OCI-LY7 (cell line): ENCODE measurements at regions not wholly inside any gene's neighbourhood (a gene's known extent, or its start where the extent isn't known, plus 50 kb on each side); places are given as distances from the start of the nearest gene placed in this dataset.

ENCODE experiments used
- BruUV-seq: library from RNA; stranded (reverse); fragments of 400-500 nt; replicated peaks from 2 replicates; lab custom pipeline; 2021; lab: Mats Ljungman, UMichigan
- CTCF ChIA-PET: fragments of 300-600 bp; sonication (Branson Sonifier 250); formaldehyde crosslinking; loops from one replicate; lab custom pipeline; 2022; ENCODE audit warnings: antibody characterized with exemption; ENCODE audit not compliant: unreplicated experiment; lab: Charles Lee
- POLR2A ChIA-PET: fragments of 300-600 bp; sonication (Branson Sonifier 250); formaldehyde crosslinking; loops from one replicate; lab custom pipeline; 2022; ENCODE audit warnings: antibody characterized with exemption; lab: Charles Lee
- DNase-seq: peaks from one replicate; pipeline ENCODE4 v3.0.0-alpha.2; 2015; ENCODE audit warnings: low spot score
- H2AFZ ChIP-seq: fragments of 200-600 bp; sonication (generic), shearing (Covaris generic); 2 replicates; pipeline ENCODE4 v1.6.1; 2014; ENCODE audit warnings: mild to moderate bottlenecking, antibody characterized with exemption, low read length, moderate library complexity
- H3K27ac ChIP-seq: fragments of 200-600 bp; sonication (generic); 2 replicates; pipeline ENCODE4 v1.5.1; 2014; ENCODE audit warnings: mixed run types, low read depth, mild to moderate bottlenecking, moderate library complexity, low read length, inconsistent platforms; ENCODE audit not compliant: poor library complexity, severe bottlenecking
- H3K36me3 ChIP-seq: fragments of 200-600 bp; sonication (generic); 2 replicates; pipeline ENCODE4 v1.6.1; 2014; ENCODE audit warnings: mild to moderate bottlenecking, antibody characterized with exemption, low read length, moderate library complexity, mixed read lengths; ENCODE audit not compliant: insufficient read depth
- H3K4me1 ChIP-seq: fragments of 200-600 bp; sonication (generic); 2 replicates; pipeline ENCODE4 v1.5.1; 2014; ENCODE audit warnings: mild to moderate bottlenecking, low read length; ENCODE audit not compliant: insufficient read depth, poor library complexity, severe bottlenecking
- H3K4me2 ChIP-seq: fragments of 200-600 bp; sonication (generic); 2 replicates; pipeline ENCODE4 v1.6.1; 2014; ENCODE audit warnings: mild to moderate bottlenecking, low read length
- H3K4me3 ChIP-seq: fragments of 200-600 bp; sonication (generic); 2 replicates; pipeline ENCODE4 v1.5.1; 2014; ENCODE audit warnings: mild to moderate bottlenecking, low read depth, low read length; ENCODE audit not compliant: poor library complexity, severe bottlenecking
- H3K79me2 ChIP-seq: fragments of 200-600 bp; sonication (generic); 2 replicates; pipeline ENCODE4 v1.6.1; 2016; ENCODE audit warnings: low read depth, mild to moderate bottlenecking, low read length, moderate library complexity, mixed read lengths; ENCODE audit not compliant: insufficient read depth
- H3K9me2 ChIP-seq: fragments of 200-600 bp; sonication (generic); 2 replicates; pipeline ENCODE4 v1.6.1; 2016; ENCODE audit warnings: mild to moderate bottlenecking, low read length, mixed read lengths; ENCODE audit not compliant: insufficient read depth
- H3K9me3 ChIP-seq: fragments of 200-600 bp; sonication (generic); 2 replicates; pipeline ENCODE4 v1.6.1; 2014; ENCODE audit warnings: mild to moderate bottlenecking, mixed run types, low read length, mixed read lengths
- H4K20me1 ChIP-seq: fragments of 200-600 bp; sonication (generic); 2 replicates; pipeline ENCODE4 v1.6.1; 2014; ENCODE audit warnings: mild to moderate bottlenecking, antibody characterized with exemption, low read length, moderate library complexity, mixed read lengths; ENCODE audit not compliant: insufficient read depth
- CTCF ChIP-seq: fragments of 200-600 bp; sonication (generic); conservative IDR thresholded peaks from 2 replicates; pipeline ENCODE4 v1.5.1; 2014; ENCODE audit warnings: mild to moderate bottlenecking, antibody characterized with exemption, low read length, moderate library complexity, mixed read lengths
- EZH2phosphoT487 ChIP-seq: fragments of 200-600 bp; sonication (generic); IDR thresholded peaks from 2 replicates; pipeline ENCODE4 v1.6.1; 2018; ENCODE audit warnings: low read depth, borderline replicate concordance, mild to moderate bottlenecking, mixed run types, antibody characterized with exemption, low read length, moderate library complexity, mixed read lengths
- intact Hi-C: fragments of 100-400 bp; cut with micrococcal nuclease; formaldehyde crosslinking; loops from one replicate; pipeline ENCODE4 v1.10.0; 2022; ENCODE audit not compliant: unreplicated experiment

GRCh38 chr6:1091900-1092299 is 220.0 kb upstream of the FOXQ1 start:
- Histone ChIP-seq H3K36me3 (no peaks in the 10 kb centered on the region), H3K9me2 (no peaks in the 10 kb centered on the region), H3K4me2 (no peak overlapping the region), H3K79me2 (no peaks in the 10 kb centered on the region), H3K9me3 (no peaks in the 10 kb centered on the region), H2AFZ (no peak overlapping the region), H3K4me1 (no peaks in the 10 kb centered on the region), H3K4me3 (no peak overlapping the region), H3K27ac (no peak overlapping the region), H4K20me1 (no peaks in the 10 kb centered on the region)
- intact Hi-C loops: no loop called here
- no peak for TF ChIP-seq EZH2phosphoT487
- TF ChIP-seq CTCF: no peak
- ChIA-PET CTCF (no interaction called here), POLR2A (no interaction called here)
- DNase-seq: no peak
- BruUV-seq: no TSS peak

GRCh38 chr6:1089859-1090258 is 222.0 kb upstream of the FOXQ1 start:
- no peak for TF ChIP-seq CTCF
- no peak for TF ChIP-seq EZH2phosphoT487
- no TSS peak for BruUV-seq
- Histone ChIP-seq H3K4me3 (no peak overlapping the region), H3K9me3 (no peaks in the 10 kb centered on the region), H3K9me2 (no peaks in the 10 kb centered on the region), H2AFZ (no peak overlapping the region), H3K36me3 (no peaks in the 10 kb centered on the region), H3K27ac (no peak overlapping the region), H4K20me1 (no peaks in the 10 kb centered on the region), H3K4me2 (no peak overlapping the region), H3K4me1 (no peaks in the 10 kb centered on the region), H3K79me2 (no peaks in the 10 kb centered on the region)
- ChIA-PET POLR2A (interaction anchor here (1.2 kb wide), 1 partner anchor 19 kb away, joined by 4 read pairs; no protein-coding TSS in a partner anchor), CTCF (no interaction called here)
- DNase-seq: no peak
- intact Hi-C loops: no loop called here

GRCh38 chr6:1088492-1089001 is 223.4 kb upstream of the FOXQ1 start:
- H3K9me2 ChIP-seq: no peaks in the 10 kb centered on the region
- ChIA-PET CTCF (no interaction called here), POLR2A (interaction anchor here (0.7 kb wide), 1 partner anchor 208 kb away, joined by 3 read pairs; no protein-coding TSS in a partner anchor)
- no peak for TF ChIP-seq CTCF
- no peak for TF ChIP-seq EZH2phosphoT487
- H3K36me3 ChIP-seq: no peaks in the 10 kb centered on the region
- no peaks in the 10 kb centered on the region for H3K4me1 ChIP-seq
- DNase-seq: no peak
- no peaks in the 10 kb centered on the region for H3K9me3 ChIP-seq
- intact Hi-C loops: no loop called here
- no peak overlapping the region for H3K27ac ChIP-seq
- H3K79me2 ChIP-seq: no peaks in the 10 kb centered on the region
- no peak overlapping the region for H3K4me3 ChIP-seq
- H2AFZ ChIP-seq: no peak overlapping the region
- H4K20me1 ChIP-seq: no peaks in the 10 kb centered on the region
- no peak overlapping the region for H3K4me2 ChIP-seq
- BruUV-seq: no TSS peak
